WI38 (cell line): ENCODE measurements at regions not wholly inside any gene's neighbourhood (a gene's known extent, or its start where the extent isn't known, plus 50 kb on each side); places are given as distances from the start of the nearest gene placed in this dataset.
"Not testable (repeated sequence)": the region's sequence is repeated elsewhere in the genome, so short reads cannot be mapped to it uniquely, and the experiment has no call there.

ENCODE experiments used
- H3K4me3 ChIP-seq: 2 replicates; pipeline ENCODE4 v1.5.1; 2011; ENCODE audit warnings: low read depth, mild to moderate bottlenecking, control low read depth, low read length
- CTCF ChIP-seq: IDR thresholded peaks from 2 replicates; pipeline ENCODE4 v1.5.1; 2012; ENCODE audit warnings: low read depth, mild to moderate bottlenecking, control low read depth, low read length

GRCh38 chr4:82301390-82301789 is 72.4 kb downstream of the HNRNPD start:
- H3K4me3 ChIP-seq = not testable (repeated sequence)

- H3K4me3 ChIP-seq = no peak overlapping the region
- no peak for TF ChIP-seq CTCF
Observed at GRCh38 chr4:82293304-82293703, 80.5 kb downstream of the HNRNPD start.

- no peak for TF ChIP-seq CTCF
- no peak overlapping the region for H3K4me3 ChIP-seq
Observed at GRCh38 chr4:82287720-82288119, 86.1 kb downstream of the HNRNPD start.

GRCh38 chr4:82284858-82285805 is 88.7 kb downstream of the HNRNPD start:
- TF ChIP-seq CTCF = peak; percentile 76
- H3K4me3 ChIP-seq = peak overlapping the region; percentile 54

GRCh38 chr4:82284475-82284857 is 89.3 kb downstream of the HNRNPD start:
- no peak for TF ChIP-seq CTCF

GRCh38 chr4:82282875-82283274 is 90.9 kb downstream of the HNRNPD start:
- no peak for TF ChIP-seq CTCF
- no peak overlapping the region for H3K4me3 ChIP-seq

More at GRCh38 chr4:82284475-82284857, 89.3 kb downstream of the HNRNPD start:
- peak overlapping the region; percentile 54 for H3K4me3 ChIP-seq

- H3K4me3 ChIP-seq = not testable (repeated sequence)
Observed at GRCh38 chr4:82279550-82279949, 94.2 kb downstream of the HNRNPD start.

- no peak for TF ChIP-seq CTCF
Observed at GRCh38 chr4:82276332-82276640, 97.5 kb downstream of the HNRNPD start.

More at GRCh38 chr4:82276332-82276640, 97.5 kb downstream of the HNRNPD start:
- no peak overlapping the region for H3K4me3 ChIP-seq
